ENCODE measurements at regions not wholly inside any gene's neighbourhood (a gene's known extent, or its start where the extent isn't known, plus 50 kb on each side); places are given as distances from the start of the nearest gene placed in this dataset.

DNA sequence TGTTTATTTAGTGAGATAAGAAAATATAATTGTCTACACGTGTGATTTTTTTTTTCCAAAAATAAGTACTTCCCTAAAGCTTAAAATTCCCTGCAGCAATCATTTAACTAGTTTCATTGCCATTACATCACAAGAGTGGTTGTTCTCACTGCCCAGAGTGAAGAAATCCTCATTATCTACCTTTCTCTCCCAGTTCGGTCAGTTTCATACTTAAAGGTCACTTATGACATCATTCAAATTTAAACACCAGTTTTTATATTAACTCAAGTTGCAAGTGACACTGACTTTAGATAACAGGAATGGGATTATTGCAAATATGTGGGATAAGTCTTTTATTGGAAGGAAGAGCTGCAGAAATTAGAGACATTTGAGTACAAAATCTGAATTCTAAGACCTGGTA lies 1699.8 kb upstream of the IGFBP7 start:
- Histone ChIP-seq H3K9me3 (no peaks in the 10 kb centered on the region), H3K4me3 (no peak overlapping the region), H3K27me3 (no peaks in the 10 kb centered on the region), H3K36me3 (no peaks in the 10 kb centered on the region), H3K4me1 (no peaks in the 10 kb centered on the region), H3K27ac (no peak overlapping the region)
- DNase-seq (no peak), ATAC-seq (ENCODE audit: low FRiP score in 2 of 2) (no peak)
- WGBS, 2 donors: 20 to 22% methylated on average over 2 of the region's 2 CpGs
- TF ChIP-seq POLR2AphosphoS5 (IDR thresholded peaks at IDR 0.05) (no peak), EP300 (IDR thresholded peaks at IDR 0.05) (no peak), POLR2A (IDR thresholded peaks at IDR 0.05) (no peak), CTCF (IDR thresholded peaks at IDR 0.05) (no peak)

DNA sequence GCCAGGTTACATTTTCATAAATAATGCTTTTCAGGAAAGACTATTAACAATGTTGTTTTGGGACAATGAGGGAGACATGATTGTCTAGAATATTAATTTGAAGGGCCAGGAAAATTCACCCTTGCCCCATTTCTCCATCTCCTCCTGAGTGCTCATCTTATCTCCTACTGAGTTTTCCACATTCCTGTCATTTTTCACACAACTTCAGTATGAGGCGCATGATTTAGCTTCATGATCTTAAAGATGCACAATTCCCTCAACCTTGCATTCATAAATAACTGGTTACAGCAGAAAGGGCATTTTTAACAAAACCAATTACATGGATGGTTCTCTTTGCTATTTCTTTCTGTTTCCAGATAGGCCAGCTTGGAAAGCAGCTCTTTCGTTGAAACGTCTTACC lies 1699.2 kb upstream of the IGFBP7 start:
- H3K27ac ChIP-seq: no peak overlapping the region
- H3K9me3 ChIP-seq: no peaks in the 10 kb centered on the region
- TF ChIP-seq CTCF (IDR thresholded peaks at IDR 0.05): no peak
- TF ChIP-seq POLR2A (IDR thresholded peaks at IDR 0.05): no peak
- no peak for TF ChIP-seq EP300 (IDR thresholded peaks at IDR 0.05)
- TF ChIP-seq POLR2AphosphoS5 (IDR thresholded peaks at IDR 0.05): no peak
- no peak for ATAC-seq (ENCODE audit: low FRiP score in 2 of 2)
- no peaks in the 10 kb centered on the region for H3K36me3 ChIP-seq
- H3K27me3 ChIP-seq: no peaks in the 10 kb centered on the region
- no peaks in the 10 kb centered on the region for H3K4me1 ChIP-seq
- no peak for DNase-seq
- no peak overlapping the region for H3K4me3 ChIP-seq
- 77 to 86% methylated on average over 3 of the region's 3 CpGs for WGBS, 2 donors

- 84 to 96% methylated on average over 2 of the region's 2 CpGs for WGBS, 2 donors
Measured at GRCh38 chr4:58808817-58809216, 1698.6 kb upstream of the IGFBP7 start.

DNA sequence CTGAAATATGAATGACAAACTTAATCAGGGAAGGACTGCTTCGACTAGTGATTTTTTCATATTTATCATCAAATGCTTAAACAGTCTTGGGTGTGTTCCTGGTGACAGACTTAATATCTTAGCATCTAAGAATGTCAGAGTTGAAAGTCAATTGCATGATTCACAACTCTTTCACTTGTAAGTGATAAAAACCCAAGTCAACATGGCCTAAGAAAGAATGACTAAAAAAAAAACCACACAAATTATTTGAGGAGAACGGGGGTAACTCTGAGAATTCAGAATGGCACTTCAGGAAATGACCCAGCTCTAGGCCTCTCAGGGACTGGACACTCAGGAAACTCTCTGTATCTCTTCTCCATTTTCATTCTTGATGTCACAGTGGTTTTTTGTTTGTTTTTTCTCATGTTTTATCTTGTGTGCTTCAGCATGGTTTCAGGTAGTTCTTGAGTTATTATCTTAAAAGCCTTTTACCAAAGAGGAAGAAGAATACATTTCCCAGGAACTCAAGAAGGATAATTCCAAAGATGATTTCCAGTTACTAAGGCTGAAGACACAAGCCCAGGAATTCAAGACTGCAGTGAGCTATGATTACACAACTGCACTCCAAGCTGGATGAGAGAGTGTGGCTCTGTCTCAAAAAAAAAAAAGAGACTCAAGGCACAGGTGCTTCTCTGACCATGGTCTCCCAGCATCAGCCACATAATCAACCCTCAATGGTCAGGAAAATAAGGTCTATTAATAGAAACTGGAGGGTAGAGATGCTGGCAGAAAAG lies 1697.8 kb upstream of the IGFBP7 start:
- H3K27ac ChIP-seq: no peak overlapping the region
- 54 to 61% methylated on average over 2 of the region's 2 CpGs for WGBS, 2 donors
- H3K9me3 ChIP-seq: no peaks in the 10 kb centered on the region
- H3K36me3 ChIP-seq: no peaks in the 10 kb centered on the region
- H3K27me3 ChIP-seq: no peaks in the 10 kb centered on the region
- ATAC-seq (ENCODE audit: low FRiP score in 2 of 2) (no peak), DNase-seq (no peak)
- no peaks in the 10 kb centered on the region for H3K4me1 ChIP-seq
- no peak for TF ChIP-seq POLR2AphosphoS5 (IDR thresholded peaks at IDR 0.05)
- no peak for TF ChIP-seq EP300 (IDR thresholded peaks at IDR 0.05)
- TF ChIP-seq POLR2A (IDR thresholded peaks at IDR 0.05): no peak
- TF ChIP-seq CTCF (IDR thresholded peaks at IDR 0.05): no peak
- H3K4me3 ChIP-seq: no peak overlapping the region

More at GRCh38 chr4:58808817-58809216, 1698.6 kb upstream of the IGFBP7 start:
- Histone ChIP-seq H3K4me1 (no peaks in the 10 kb centered on the region), H3K27ac (no peak overlapping the region), H3K27me3 (no peaks in the 10 kb centered on the region), H3K36me3 (no peaks in the 10 kb centered on the region), H3K4me3 (no peak overlapping the region), H3K9me3 (no peaks in the 10 kb centered on the region)
- TF ChIP-seq CTCF (IDR thresholded peaks at IDR 0.05): no peak
- no peak for TF ChIP-seq POLR2AphosphoS5 (IDR thresholded peaks at IDR 0.05)
- TF ChIP-seq POLR2A (IDR thresholded peaks at IDR 0.05): no peak
- TF ChIP-seq EP300 (IDR thresholded peaks at IDR 0.05): no peak
- DNase-seq (no peak), ATAC-seq (ENCODE audit: low FRiP score in 2 of 2) (no peak)

DNA sequence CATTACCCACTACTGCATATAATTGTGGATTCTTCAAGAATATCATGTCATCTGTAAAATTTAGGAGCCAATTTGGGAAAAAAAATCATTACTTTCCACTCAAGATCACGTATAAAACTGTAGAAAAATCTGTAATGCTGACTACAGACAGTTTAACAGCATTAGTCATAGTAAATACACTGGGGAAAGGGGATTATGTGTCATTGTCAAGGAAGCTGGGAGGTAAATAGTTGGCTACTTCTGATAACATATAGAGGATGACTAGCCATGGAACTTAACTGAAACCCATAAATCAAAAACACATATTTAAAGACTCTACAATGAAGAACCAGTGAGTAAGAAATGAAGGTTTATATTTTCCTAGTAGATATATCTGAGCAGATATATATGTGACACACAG lies 1666.4 kb upstream of the IGFBP7 start:
- 41 to 56% methylated on average over 1 of the region's 1 CpG for WGBS, 2 donors

More for the DNA sequence above, 1666.4 kb upstream of the IGFBP7 start:
- H3K36me3 ChIP-seq: no peaks in the 10 kb centered on the region
- no peaks in the 10 kb centered on the region for H3K9me3 ChIP-seq
- DNase-seq: no peak
- no peak overlapping the region for H3K27ac ChIP-seq
- no peaks in the 10 kb centered on the region for H3K27me3 ChIP-seq
- H3K4me3 ChIP-seq: no peak overlapping the region
- no peak for TF ChIP-seq CTCF (IDR thresholded peaks at IDR 0.05)
- no peak for TF ChIP-seq POLR2A (IDR thresholded peaks at IDR 0.05)
- TF ChIP-seq POLR2AphosphoS5 (IDR thresholded peaks at IDR 0.05): no peak
- H3K4me1 ChIP-seq: no peaks in the 10 kb centered on the region
- ATAC-seq (ENCODE audit: low FRiP score in 2 of 2): no peak
